ENCODE measurements at regions not wholly inside any gene's neighbourhood (a gene's known extent, or its start where the extent isn't known, plus 50 kb on each side); places are given as distances from the start of the nearest gene placed in this dataset.

DNA sequence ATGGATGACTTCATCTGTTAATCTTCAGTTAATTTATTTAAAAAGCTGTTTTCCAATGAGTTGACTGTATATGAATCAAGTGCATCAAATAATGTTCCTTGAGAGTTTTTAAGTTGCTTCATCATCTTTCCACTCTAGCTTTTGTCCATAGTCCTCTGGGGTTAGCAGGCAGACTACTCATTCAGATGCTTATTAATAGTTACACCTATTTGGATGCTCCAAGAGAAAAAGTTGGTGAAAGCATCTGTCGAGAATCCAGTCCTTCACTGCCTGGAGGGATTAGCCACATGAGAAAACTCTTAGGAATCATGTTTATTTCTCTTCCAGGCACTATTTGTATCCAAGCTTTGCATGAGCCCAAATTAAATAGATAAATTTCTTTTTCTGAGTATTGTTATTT is 70.2 kb downstream of the DACT1 start:
- TF ChIP-seq CTCF (IDR thresholded peaks at IDR 0.05; ENCODE audit: low read depth, low read length): no peak
- DNase-seq (ENCODE audit: extremely low read depth, low read depth): no peak

DNA sequence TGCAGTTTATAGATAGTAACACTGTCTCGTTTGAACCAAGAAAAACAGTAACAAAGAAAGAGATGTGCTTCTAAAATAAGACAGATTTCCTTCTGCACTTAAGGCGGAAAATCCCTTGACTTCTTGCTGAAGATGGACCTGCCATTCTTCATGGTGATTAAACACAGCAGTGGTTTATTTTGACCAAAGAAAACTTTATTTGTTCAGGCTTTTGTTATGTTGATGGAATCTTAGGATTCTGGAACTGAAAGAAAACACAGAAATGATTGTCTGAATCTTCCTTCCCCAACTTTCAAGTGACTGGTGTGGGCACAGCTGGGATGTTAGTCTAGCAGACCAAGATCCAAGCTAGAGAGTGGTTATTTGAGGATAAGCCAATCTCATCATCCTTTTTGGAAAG is 72.2 kb downstream of the DACT1 start:
- no peak for DNase-seq (ENCODE audit: extremely low read depth, low read depth)
- TF ChIP-seq CTCF (IDR thresholded peaks at IDR 0.05; ENCODE audit: low read depth, low read length): no peak

DNA sequence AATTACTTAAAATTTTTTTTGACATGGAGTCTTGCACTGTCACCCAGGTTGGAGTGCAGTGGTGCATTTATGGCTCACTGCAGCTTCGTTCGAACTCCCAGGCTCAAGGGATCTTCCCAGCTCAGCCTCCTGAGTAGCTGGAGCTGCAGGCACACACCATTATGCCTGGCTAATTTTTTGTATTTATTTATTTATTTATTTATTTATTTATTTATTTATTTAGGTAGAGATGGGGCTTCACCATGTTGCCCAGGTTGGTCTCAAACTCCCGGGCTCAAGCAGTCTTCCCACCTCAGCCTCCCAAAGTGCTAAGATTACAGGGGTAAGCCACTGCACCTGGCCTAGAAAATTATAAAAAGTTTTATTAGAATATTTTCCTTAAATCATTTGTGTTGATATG is 73.6 kb downstream of the DACT1 start:
- TF ChIP-seq CTCF (IDR thresholded peaks at IDR 0.05; ENCODE audit: low read depth, low read length): no peak
- no peak for DNase-seq (ENCODE audit: extremely low read depth, low read depth)

DNA sequence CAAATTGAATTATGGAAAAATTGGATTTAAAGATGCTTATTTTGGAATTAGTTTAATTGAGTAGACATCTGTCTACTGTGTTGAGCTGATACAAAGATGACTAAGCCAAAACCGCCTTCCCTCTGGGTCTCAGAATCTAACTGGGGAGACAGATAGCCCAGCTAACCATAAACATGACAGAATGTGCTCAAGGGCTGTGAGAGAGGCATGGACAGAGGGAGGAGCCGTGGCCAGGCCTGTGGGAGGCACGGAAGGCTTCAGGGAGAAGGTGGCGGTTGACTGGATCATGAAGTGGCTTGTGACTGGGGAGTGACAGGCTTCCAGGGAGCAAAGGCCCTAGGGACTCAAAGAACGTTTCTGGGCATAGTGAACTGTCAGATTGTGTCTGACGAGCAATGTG is 74.6 kb downstream of the DACT1 start:
- DNase-seq (ENCODE audit: extremely low read depth, low read depth): no peak
- TF ChIP-seq CTCF (IDR thresholded peaks at IDR 0.05; ENCODE audit: low read depth, low read length): no peak

DNA sequence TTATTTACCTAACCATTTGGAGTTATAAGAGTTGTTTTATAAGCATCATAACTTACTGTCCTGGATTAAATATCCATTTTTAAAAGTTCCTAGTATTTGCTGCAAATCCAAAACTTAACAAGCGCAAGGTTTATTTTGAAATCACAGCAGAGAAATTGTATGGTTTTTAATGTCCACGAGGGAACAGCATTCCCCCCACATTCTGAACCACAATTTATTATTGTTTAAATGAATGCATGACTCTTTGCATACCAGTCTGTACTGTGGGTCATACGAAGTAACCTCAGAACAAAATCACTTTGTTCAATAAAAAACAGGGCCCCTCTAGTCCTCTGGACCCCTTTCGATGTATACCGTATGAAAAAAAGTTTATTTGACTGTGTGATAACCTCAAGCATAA is 75.9 kb downstream of the DACT1 start:
- DNase-seq (ENCODE audit: extremely low read depth, low read depth): no peak
- no peak for TF ChIP-seq CTCF (IDR thresholded peaks at IDR 0.05; ENCODE audit: low read depth, low read length)

- no peak for TF ChIP-seq CTCF (IDR thresholded peaks at IDR 0.05; ENCODE audit: low read depth, low read length)
- no peak for DNase-seq (ENCODE audit: extremely low read depth, low read depth)
These were observed 78.9 kb downstream of the DACT1 start for GRCh38 chr14:58716706-58717105.

DNA sequence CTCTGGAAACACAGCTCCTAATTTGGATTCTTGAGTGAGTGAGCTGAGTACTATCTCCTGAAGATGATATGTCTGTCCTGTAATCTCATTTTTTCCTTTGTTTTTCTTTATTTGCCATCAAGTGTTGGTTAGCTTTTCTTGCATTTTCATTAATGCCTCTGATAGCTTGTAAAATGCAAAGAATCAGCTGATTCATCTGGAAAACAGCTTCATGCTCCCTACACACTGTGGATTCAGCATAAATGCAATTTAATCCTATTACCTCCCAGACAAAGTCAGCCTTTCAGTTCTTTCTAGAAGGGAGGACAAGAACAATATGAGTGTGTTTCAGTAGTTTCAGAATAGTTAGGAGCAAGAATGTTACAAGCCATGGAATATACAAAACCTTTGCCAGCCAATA is 79.4 kb downstream of the DACT1 start:
- no peak for TF ChIP-seq CTCF (IDR thresholded peaks at IDR 0.05; ENCODE audit: low read depth, low read length)
- no peak for DNase-seq (ENCODE audit: extremely low read depth, low read depth)
